H1 (cell line): ENCODE measurements at regions not wholly inside any gene's neighbourhood (a gene's known extent, or its start where the extent isn't known, plus 50 kb on each side); places are given as distances from the start of the nearest gene placed in this dataset.

Experiments used
- CBX5 ChIP-seq: fragments of 300-800, 300-1000 bp; sonication (generic); IDR thresholded peaks from 2 replicates; pipeline ENCODE4 v1.7.1; 2016; ENCODE audit warnings: antibody characterized with exemption, low read length, low read depth
- CTBP2 ChIP-seq: IDR thresholded peaks from 2 replicates; pipeline ENCODE4 v1.7.0; 2011; ENCODE audit warnings: borderline replicate concordance, mild to moderate bottlenecking, moderate library complexity, mixed read lengths, low read length; ENCODE audit not compliant: insufficient read depth, insufficient read length
- GABPA ChIP-seq: IDR thresholded peaks from 2 replicates; pipeline ENCODE4 v1.6.1; 2011; ENCODE audit warnings: mild to moderate bottlenecking, low read length, moderate library complexity, borderline replicate concordance; ENCODE audit not compliant: insufficient read depth
- HDAC2 ChIP-seq, 2 experiments: fragments of 300-600 bp in 1 of 2; sonication (generic) in 1 of 2; IDR thresholded peaks; 2 replicates each; pipeline ENCODE4 v1.6.1; 2011 to 2012; ENCODE audit warnings: low read depth in 2 of 2, low read length in 2 of 2, mild to moderate bottlenecking in 2 of 2, moderate library complexity in 2 of 2, borderline replicate concordance in 1 of 2, inconsistent platforms in 1 of 2
- POLR2A ChIP-seq, 2 experiments: IDR thresholded peaks; 1 replicate in 1 of 2; 2 replicates in 1 of 2; pipeline ENCODE4 v1.6.1; 2011; ENCODE audit warnings: low read depth in 2 of 2, low read length in 2 of 2, mild to moderate bottlenecking in 2 of 2; ENCODE audit errors: control extremely low read depth in 1 of 2
- POLR2AphosphoS5 ChIP-seq: IDR thresholded peaks from 2 replicates; pipeline ENCODE4 v1.6.1; 2011; ENCODE audit warnings: low read depth, low read length
- SIX5 ChIP-seq: IDR thresholded peaks from 2 replicates; pipeline ENCODE4 v1.6.1; 2011; ENCODE audit warnings: mild to moderate bottlenecking, low read depth, low read length
- TAF1 ChIP-seq: IDR thresholded peaks from 2 replicates; pipeline ENCODE4 v1.6.1; 2011; ENCODE audit warnings: mild to moderate bottlenecking, low read depth, low read length
- TBP ChIP-seq: IDR thresholded peaks from 2 replicates; pipeline ENCODE4 v1.6.1; 2011; ENCODE audit warnings: low read depth, low read length, improper control_type of control experiment
- TF ChIP-seq, protein P1 (sequence below), 3 experiments: IDR thresholded peaks; 1 replicate in 2 of 3; 2 replicates in 1 of 3; pipeline versions ENCODE4 v1.5.1 to v1.6.1; 2011; ENCODE audit warnings: low read length in 3 of 3, mild to moderate bottlenecking in 3 of 3, inconsistent platforms in 2 of 3, low read depth in 1 of 3, moderate library complexity in 1 of 3; ENCODE audit not compliant: insufficient read depth in 1 of 3; ENCODE audit errors: control extremely low read depth in 1 of 3

DNA sequence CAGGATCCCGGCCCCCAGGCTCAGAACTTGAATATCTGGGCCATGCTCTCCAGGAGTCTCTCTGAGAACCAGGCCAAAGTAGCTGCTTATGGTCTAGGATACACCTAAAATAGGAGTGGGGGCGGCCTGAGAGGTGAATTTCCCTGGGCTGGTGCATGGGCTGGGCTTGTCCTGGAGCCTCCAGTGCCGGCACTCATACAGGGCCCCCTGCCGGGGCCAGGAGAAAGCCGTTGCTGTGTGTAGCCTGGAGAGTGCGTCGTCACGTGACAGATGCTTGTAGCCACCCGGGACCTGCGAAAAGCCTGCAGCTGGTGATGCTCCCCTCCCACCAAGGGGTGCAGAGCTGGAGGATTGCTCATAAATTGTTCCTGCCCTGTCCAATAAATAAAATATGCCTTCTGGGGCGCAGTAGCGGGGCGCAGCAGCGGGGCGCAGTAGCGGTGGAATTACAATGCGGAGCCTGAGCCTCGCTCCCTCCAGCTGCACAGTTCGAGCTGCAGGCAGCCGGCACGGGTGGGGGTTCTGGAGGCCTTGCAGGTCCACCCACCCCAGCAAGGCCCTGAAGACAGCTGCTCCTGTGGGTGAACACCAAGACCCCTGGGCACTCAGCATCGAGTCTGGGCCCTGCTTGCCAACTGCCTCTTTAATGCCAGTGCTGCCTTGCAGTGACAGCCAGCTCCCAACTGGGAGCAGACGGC is 289.9 kb downstream of the NDUFA10 start:
- TF ChIP-seq, protein P1, sequence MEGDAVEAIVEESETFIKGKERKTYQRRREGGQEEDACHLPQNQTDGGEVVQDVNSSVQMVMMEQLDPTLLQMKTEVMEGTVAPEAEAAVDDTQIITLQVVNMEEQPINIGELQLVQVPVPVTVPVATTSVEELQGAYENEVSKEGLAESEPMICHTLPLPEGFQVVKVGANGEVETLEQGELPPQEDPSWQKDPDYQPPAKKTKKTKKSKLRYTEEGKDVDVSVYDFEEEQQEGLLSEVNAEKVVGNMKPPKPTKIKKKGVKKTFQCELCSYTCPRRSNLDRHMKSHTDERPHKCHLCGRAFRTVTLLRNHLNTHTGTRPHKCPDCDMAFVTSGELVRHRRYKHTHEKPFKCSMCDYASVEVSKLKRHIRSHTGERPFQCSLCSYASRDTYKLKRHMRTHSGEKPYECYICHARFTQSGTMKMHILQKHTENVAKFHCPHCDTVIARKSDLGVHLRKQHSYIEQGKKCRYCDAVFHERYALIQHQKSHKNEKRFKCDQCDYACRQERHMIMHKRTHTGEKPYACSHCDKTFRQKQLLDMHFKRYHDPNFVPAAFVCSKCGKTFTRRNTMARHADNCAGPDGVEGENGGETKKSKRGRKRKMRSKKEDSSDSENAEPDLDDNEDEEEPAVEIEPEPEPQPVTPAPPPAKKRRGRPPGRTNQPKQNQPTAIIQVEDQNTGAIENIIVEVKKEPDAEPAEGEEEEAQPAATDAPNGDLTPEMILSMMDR (IDR thresholded peaks at IDR 0.05; ENCODE audit: control extremely low read depth in 1 of 3, insufficient read depth in 1 of 3, low read depth in 1 of 3, low read length in 3 of 3) = no peak
- TF ChIP-seq POLR2AphosphoS5 = no peak
- TF ChIP-seq TAF1 = no peak
- TF ChIP-seq POLR2A (IDR thresholded peaks at IDR 0.05; ENCODE audit: control extremely low read depth in 1 of 2, low read depth in 2 of 2, low read length in 2 of 2) = no peak
- TF ChIP-seq TBP = no peak
- no peak for TF ChIP-seq SIX5
- no peak for TF ChIP-seq CTBP2
- TF ChIP-seq GABPA = no peak
- TF ChIP-seq CBX5 = no peak
- TF ChIP-seq HDAC2 (IDR thresholded peaks at IDR 0.05; ENCODE audit: borderline replicate concordance in 1 of 2, low read depth in 2 of 2, low read length in 2 of 2) = no peak
